PC-9 (cell line): ENCODE measurements at regions not wholly inside any gene's neighbourhood (a gene's known extent, or its start where the extent isn't known, plus 50 kb on each side); places are given as distances from the start of the nearest gene placed in this dataset.

Experiments used
- BruUV-seq: library from RNA; stranded (reverse); fragments of 400-500 nt; replicated peaks from 2 replicates; lab custom pipeline; 2021; lab: Mats Ljungman, UMichigan
- CTCF ChIA-PET: fragments of 300-600 bp; sonication (Branson Sonifier 250); formaldehyde crosslinking; loops from one replicate; lab custom pipeline; 2022; ENCODE audit warnings: antibody characterized with exemption; lab: Charles Lee
- POLR2A ChIA-PET: fragments of 300-600 bp; sonication (Branson Sonifier 250); formaldehyde crosslinking; loops from one replicate; lab custom pipeline; 2022; ENCODE audit warnings: antibody characterized with exemption; ENCODE audit not compliant: unreplicated experiment; lab: Charles Lee
- DNase-seq, 2 experiments: peaks; one replicate each; pipeline versions ENCODE4 v3.0.0 to v3.0.0-alpha.2; 2015 to 2022; ENCODE audit warnings: mixed read lengths in 1 of 2
- H2AFZ ChIP-seq: fragments of 200-600 bp; sonication (generic); 2 replicates; pipeline ENCODE4 v1.8.1; 2017; ENCODE audit warnings: antibody characterized with exemption
- H3F3A ChIP-seq: fragments of 200-600 bp; sonication (generic); 2 replicates; pipeline ENCODE4 v1.8.1; 2017; ENCODE audit warnings: antibody characterized with exemption, mild to moderate bottlenecking, low read depth; ENCODE audit not compliant: insufficient read depth
- H3K27ac ChIP-seq: fragments of 200-600 bp; sonication (generic); 2 replicates; pipeline ENCODE4 v1.6.1; 2016; ENCODE audit warnings: mixed run types
- H3K27me3 ChIP-seq: fragments of 200-600 bp; sonication (generic); 2 replicates; pipeline ENCODE4 v1.6.1; 2016; ENCODE audit warnings: low read depth, mixed run types; ENCODE audit not compliant: insufficient read depth
- H3K36me3 ChIP-seq: fragments of 200-600 bp; sonication (generic); 2 replicates; pipeline ENCODE4 v1.6.1; 2016; ENCODE audit warnings: low read depth, mixed run types
- H3K4me1 ChIP-seq: fragments of 200-600 bp; sonication (generic); replicated peaks from 2 replicates; pipeline ENCODE4 v1.6.1; 2016; ENCODE audit warnings: mixed run types; ENCODE audit not compliant: insufficient read depth
- H3K4me2 ChIP-seq: fragments of 200-600 bp; sonication (generic); 2 replicates; pipeline ENCODE4 v1.6.1; 2017; ENCODE audit warnings: mixed run types
- H3K4me3 ChIP-seq: fragments of 200-600 bp; sonication (generic); 2 replicates; pipeline ENCODE4 v1.6.1; 2016; ENCODE audit warnings: mixed run types
- H3K79me2 ChIP-seq: fragments of 200-600 bp; sonication (generic); 2 replicates; pipeline ENCODE4 v1.6.1; 2017; ENCODE audit warnings: low read depth, mixed run types
- H3K9me2 ChIP-seq: fragments of 200-600 bp; sonication (generic); 2 replicates; pipeline ENCODE4 v1.8.1; 2017; ENCODE audit warnings: mild to moderate bottlenecking; ENCODE audit not compliant: insufficient read depth
- H3K9me3 ChIP-seq: fragments of 200-600 bp; sonication (generic); 2 replicates; pipeline ENCODE4 v1.8.1; 2016; ENCODE audit warnings: low read depth; ENCODE audit not compliant: insufficient read depth
- H4K20me1 ChIP-seq: fragments of 200-600 bp; sonication (generic); 2 replicates; pipeline ENCODE4 v1.8.1; 2017; ENCODE audit not compliant: insufficient read depth
- EZH2 ChIP-seq: fragments of 200-600 bp; sonication (generic); IDR thresholded peaks from 2 replicates; pipeline ENCODE4 v1.8.0; 2017; ENCODE audit warnings: antibody characterized with exemption, low read depth
- intact Hi-C: fragments of 100-400 bp; cut with micrococcal nuclease; formaldehyde crosslinking; loops from one replicate; pipeline ENCODE4 v1.10.0; 2022; ENCODE audit not compliant: unreplicated experiment
- TF ChIP-seq, protein P1 (sequence below): fragments of 200-600 bp; sonication (generic); conservative IDR thresholded peaks from 2 replicates; pipeline ENCODE4 v1.6.1; 2017; ENCODE audit warnings: mixed run types, antibody characterized with exemption, mild to moderate bottlenecking, moderate library complexity

DNA sequence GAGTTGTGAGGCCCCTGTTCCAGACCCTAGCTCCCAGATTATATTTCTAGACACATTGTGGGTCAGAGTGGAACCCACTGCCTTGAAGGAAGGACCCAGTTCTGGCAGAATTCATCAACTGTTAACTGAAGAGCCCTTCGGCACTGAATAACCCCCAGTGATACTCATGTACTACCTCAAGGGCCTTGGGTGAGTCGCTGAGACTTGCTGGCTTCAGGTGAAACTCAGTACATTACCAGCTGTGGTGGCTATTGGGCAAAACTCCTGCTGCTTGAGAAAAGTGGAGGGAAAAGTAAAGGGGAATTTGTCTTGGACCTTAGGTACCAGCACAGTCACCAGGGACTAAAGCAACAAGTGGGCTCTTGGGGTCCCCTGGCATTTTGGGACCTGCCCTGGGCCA, 394.9 kb upstream of the EPHA3 start:
- Histone ChIP-seq H3K4me1 (no peaks in the 10 kb centered on the region), H4K20me1 (no peaks in the 10 kb centered on the region), H3F3A (no peaks in the 10 kb centered on the region), H3K36me3 (no peaks in the 10 kb centered on the region), H3K27ac (no peak overlapping the region), H3K9me3 (no peaks in the 10 kb centered on the region), H3K27me3 (no peaks in the 10 kb centered on the region), H3K9me2 (no peaks in the 10 kb centered on the region), H3K79me2 (no peaks in the 10 kb centered on the region), H2AFZ (no peak overlapping the region), H3K4me2 (no peak overlapping the region), H3K4me3 (no peak overlapping the region)
- CTCF ChIA-PET, result no interaction called here
- DNase-seq, result no peak
- intact Hi-C loops, result no loop called here
- TF ChIP-seq, protein P1, sequence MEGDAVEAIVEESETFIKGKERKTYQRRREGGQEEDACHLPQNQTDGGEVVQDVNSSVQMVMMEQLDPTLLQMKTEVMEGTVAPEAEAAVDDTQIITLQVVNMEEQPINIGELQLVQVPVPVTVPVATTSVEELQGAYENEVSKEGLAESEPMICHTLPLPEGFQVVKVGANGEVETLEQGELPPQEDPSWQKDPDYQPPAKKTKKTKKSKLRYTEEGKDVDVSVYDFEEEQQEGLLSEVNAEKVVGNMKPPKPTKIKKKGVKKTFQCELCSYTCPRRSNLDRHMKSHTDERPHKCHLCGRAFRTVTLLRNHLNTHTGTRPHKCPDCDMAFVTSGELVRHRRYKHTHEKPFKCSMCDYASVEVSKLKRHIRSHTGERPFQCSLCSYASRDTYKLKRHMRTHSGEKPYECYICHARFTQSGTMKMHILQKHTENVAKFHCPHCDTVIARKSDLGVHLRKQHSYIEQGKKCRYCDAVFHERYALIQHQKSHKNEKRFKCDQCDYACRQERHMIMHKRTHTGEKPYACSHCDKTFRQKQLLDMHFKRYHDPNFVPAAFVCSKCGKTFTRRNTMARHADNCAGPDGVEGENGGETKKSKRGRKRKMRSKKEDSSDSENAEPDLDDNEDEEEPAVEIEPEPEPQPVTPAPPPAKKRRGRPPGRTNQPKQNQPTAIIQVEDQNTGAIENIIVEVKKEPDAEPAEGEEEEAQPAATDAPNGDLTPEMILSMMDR, result no peak
- POLR2A ChIA-PET, result no interaction called here
- no TSS peak for BruUV-seq

- H3F3A ChIP-seq, result no peaks in the 10 kb centered on the region
- intact Hi-C loops, result no loop called here
- no peak for DNase-seq
- H3K4me1 ChIP-seq, result no peaks in the 10 kb centered on the region
- no peak overlapping the region for H2AFZ ChIP-seq
- no peak overlapping the region for H3K4me2 ChIP-seq
- no peaks in the 10 kb centered on the region for H4K20me1 ChIP-seq
- POLR2A ChIA-PET, result no interaction called here
- no peak for TF ChIP-seq EZH2
- TF ChIP-seq, protein P1, result no peak
- no peak overlapping the region for H3K4me3 ChIP-seq
- H3K9me3 ChIP-seq, result no peaks in the 10 kb centered on the region
- no peaks in the 10 kb centered on the region for H3K79me2 ChIP-seq
- CTCF ChIA-PET, result no interaction called here
- H3K27me3 ChIP-seq, result no peaks in the 10 kb centered on the region
- no peaks in the 10 kb centered on the region for H3K36me3 ChIP-seq
- no TSS peak for BruUV-seq
- no peak overlapping the region for H3K27ac ChIP-seq
- no peaks in the 10 kb centered on the region for H3K9me2 ChIP-seq
Measured at GRCh38 chr3:88713233-88713691, 394.2 kb upstream of the EPHA3 start.

DNA sequence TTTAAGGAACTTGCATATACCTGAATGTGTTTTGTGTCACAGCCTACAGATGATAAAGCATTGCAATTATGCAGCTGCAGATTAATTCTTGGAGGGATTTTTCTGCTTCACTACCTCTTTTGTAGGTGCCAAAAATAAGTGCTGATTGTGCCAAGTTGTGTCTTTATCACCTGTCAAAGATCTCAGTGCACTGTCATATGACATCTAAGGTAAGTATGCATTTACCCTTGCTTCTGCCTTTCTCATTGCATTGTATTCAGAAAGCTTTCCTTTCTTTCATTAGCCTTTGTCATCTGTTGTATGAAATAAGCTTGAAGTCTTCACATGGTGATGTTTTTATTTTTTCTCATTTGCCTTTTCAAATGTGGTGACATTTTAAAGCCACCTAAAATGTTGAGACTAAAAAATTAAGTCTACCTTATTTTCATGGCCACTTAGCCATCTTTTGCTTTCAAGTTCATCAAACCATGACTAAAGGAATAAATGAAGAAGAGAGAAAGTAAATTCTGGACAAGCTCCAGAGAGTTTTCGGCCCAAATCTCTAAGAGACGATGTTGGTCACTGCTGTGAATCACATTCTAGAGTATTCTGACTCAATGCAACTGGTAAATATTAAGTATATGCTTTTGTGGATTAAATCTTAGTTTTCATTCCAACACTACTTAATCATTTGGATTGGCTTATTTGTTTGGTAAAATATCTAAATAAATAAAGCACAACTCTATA, 381.8 kb upstream of the EPHA3 start:
- H3K27ac ChIP-seq, result no peak overlapping the region
- no peaks in the 10 kb centered on the region for H3F3A ChIP-seq
- intact Hi-C loops, result no loop called here
- no peaks in the 10 kb centered on the region for H3K36me3 ChIP-seq
- CTCF ChIA-PET, result no interaction called here
- POLR2A ChIA-PET, result no interaction called here
- H3K27me3 ChIP-seq, result no peaks in the 10 kb centered on the region
- H3K4me1 ChIP-seq, result no peaks in the 10 kb centered on the region
- H2AFZ ChIP-seq, result no peak overlapping the region
- no peaks in the 10 kb centered on the region for H3K79me2 ChIP-seq
- peaks cover 7% of the 10 kb centered on the region; the same call in 1 of the 2 replicates for H3K9me3 ChIP-seq
- DNase-seq, result no peak
- H3K9me2 ChIP-seq, result no peaks in the 10 kb centered on the region
- no peaks in the 10 kb centered on the region for H4K20me1 ChIP-seq
- H3K4me3 ChIP-seq, result no peak overlapping the region
- BruUV-seq, result no TSS peak
- TF ChIP-seq EZH2, result no peak
- H3K4me2 ChIP-seq, result no peak overlapping the region

DNA sequence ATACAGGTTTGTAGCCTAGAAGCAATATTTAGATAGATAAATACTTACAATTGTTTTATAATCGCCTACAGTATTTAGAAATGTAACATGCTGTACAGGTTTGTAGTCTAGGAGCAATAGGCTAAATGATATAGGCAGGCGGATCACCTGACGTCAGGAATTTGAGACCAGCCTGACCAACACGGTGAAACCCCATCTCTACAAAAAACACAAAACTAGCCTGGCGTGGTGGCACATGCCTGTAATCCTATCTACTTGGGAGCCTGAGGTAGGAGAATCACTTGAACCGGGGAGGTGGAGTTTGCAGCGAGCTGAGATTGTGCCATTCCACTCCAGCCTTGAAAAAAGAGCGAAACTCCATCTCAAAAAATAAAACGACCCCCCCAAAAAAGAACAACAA, 375.2 kb upstream of the EPHA3 start:
- ChIA-PET CTCF (no interaction called here), POLR2A (no interaction called here)
- Histone ChIP-seq H3K27me3 (no peaks in the 10 kb centered on the region), H3K4me1 (no peaks in the 10 kb centered on the region), H3K4me3 (no peak overlapping the region), H2AFZ (no peak overlapping the region), H3K27ac (no peak overlapping the region), H3K79me2 (no peaks in the 10 kb centered on the region), H4K20me1 (no peaks in the 10 kb centered on the region), H3K36me3 (no peaks in the 10 kb centered on the region), H3F3A (no peaks in the 10 kb centered on the region), H3K9me3 (no peaks in the 10 kb centered on the region), H3K4me2 (no peak overlapping the region), H3K9me2 (no peaks in the 10 kb centered on the region)
- no peak for DNase-seq
- intact Hi-C loops, result no loop called here
- BruUV-seq, result no TSS peak
- TF ChIP-seq, protein P1, result no peak
- TF ChIP-seq EZH2, result no peak
